ENCODE measurements at regions not wholly inside any gene's neighbourhood (a gene's known extent, or its start where the extent isn't known, plus 50 kb on each side); places are given as distances from the start of the nearest gene placed in this dataset.

DNA sequence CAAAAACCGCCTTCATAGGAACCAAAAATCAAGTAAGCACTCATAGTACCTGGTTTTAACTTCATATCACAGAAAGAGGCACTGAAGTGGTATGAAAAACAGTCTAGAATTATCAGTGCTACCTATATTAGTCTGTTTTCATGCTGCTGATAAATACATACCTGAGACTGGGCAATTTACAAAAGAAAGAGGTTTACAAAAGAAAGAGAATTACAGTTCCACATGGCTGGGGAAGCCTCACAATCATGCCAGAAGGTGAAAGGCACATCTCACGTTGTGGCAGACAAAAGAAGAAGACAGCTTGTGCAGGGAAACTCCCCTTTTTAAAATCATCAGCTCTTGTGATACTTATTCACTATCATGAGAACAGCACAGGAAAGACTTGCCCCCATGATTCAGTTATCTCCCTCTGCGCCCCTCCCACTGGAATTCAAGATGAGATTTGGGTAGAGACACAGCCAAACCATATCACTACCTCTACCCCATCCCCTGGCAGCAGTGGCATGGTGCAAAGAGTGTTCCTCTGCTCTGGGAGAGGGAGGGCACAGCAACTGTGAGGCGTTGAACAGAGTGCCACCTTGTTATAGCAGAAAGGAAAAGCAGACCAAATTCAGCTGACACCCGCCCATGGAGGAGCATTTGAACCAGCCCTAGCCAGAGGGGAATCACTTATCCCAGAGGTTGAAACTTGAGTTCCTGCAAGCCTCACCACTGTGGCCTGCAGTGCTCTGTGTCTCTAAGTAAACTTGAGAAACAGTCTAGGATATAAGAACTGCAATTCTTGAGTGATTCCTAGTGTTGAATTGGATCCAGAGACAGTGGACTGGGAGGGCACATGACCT, 61.9 kb upstream of the PTPRZ1 start:
- no peak for DNase-seq (ENCODE audit: low spot score)

DNA sequence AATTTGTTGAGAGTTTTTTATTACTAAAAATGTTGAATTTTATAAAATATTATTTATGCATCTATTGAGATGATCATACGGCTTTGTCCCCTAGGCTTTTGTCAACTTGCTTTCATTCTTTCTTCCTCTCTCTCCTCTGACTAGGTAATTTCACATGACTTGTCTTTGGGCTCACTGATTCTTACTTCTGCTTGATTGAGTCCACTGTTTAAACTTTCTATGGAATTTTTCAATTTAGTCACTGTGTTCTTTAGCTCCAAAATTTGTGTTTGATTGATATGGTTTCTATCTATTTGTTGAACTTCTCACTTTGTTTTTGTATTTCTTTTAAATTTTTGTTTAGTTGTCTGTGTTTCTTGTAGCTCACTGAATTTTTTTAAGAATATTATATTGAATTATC, 65.9 kb upstream of the PTPRZ1 start:
- DNase-seq (ENCODE audit: low spot score): no peak

DNA sequence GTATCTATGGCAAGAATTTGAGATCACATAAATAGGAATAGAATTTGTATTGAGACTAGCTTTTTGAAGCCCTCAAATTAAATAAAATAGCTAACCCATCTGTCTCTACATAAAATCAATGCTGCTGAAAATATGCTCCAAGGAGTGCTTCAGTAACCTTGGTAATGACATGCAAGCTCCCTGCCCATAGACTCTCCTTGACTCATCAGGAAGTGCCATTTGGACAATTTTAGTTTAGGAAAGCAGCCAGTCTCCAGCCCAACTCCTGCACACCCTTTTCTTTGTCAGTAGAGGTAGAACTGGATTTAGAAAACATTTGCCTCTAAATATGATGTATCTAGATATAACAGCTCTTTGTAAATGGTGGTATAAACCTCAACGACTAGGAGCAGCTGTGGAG, 69.9 kb upstream of the PTPRZ1 start:
- DNase-seq (ENCODE audit: low spot score): no peak

- DNase-seq (ENCODE audit: low spot score): no peak
These were observed 71.9 kb upstream of the PTPRZ1 start for GRCh38 chr7:121800916-121801675.

DNA sequence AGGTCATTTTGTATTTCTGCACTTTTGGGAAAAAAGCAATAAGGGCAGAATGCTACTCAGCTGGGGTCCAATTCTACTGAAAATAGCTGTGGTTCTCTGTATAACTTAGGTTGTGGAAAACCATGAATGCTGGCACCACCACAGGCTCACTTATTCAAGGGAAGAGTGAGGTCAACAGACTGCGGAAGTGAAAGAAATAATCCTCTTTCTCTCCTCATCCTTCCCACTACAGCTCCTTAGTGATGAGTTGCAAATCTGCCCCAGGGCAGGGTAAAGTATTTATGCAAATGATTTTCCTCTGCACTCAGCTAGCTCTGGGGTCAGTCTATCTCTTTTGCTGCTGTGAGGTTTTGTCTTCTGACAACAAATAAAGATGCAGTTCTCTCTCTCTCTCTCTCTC, 74.1 kb upstream of the PTPRZ1 start:
- no peak for DNase-seq (ENCODE audit: low spot score)

- DNase-seq (ENCODE audit: low spot score): no peak
These were observed 74.5 kb upstream of the PTPRZ1 start for GRCh38 chr7:121798453-121798840.

GRCh38 chr7:121797657-121798452, 75.1 kb upstream of the PTPRZ1 start:
- no peak for DNase-seq (ENCODE audit: low spot score)

- DNase-seq (ENCODE audit: low spot score): no peak
These were observed 75.9 kb upstream of the PTPRZ1 start for GRCh38 chr7:121796936-121797656.

DNA sequence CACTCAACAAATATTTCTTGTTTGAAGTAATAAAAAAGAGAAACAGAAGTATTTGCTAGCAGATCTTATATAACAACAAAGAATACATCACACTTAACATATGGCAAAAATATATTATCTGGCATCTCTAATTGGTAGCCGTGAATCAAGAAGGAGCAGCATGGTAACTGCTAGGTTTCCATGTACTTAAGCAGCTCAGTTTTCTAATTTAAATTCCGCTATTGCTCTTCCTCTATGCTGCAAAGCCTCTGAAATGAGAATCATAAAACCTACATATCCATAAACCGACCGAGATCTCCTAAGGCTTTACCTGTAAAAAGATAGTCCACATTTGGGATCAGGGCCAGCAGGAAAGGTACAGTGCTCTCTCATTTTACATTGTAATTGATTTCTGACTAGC, 76.6 kb upstream of the PTPRZ1 start:
- DNase-seq (ENCODE audit: low spot score): no peak

- no peak for DNase-seq (ENCODE audit: low spot score)
These were observed 77.2 kb upstream of the PTPRZ1 start for GRCh38 chr7:121795736-121796135.

DNA sequence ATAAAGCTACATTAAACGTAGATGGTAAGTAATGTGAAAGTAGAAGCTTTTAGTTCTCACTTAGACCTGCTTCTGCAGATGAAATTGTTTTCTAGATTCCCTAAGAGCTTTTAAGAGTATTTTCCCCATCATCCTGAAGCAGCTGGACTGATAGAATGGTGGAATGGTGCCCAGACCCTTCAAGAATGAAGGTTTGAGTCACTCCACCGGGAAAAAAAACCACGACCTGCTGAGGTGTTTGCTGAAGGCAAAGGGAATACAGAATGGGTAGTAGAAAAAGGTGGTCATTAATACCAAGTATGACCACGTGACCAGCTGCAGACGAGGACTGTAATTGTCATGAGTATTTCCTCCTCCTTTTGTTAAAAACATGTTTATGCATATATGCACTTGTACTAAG, 79.2 kb upstream of the PTPRZ1 start:
- DNase-seq (ENCODE audit: low spot score): no peak

DNA sequence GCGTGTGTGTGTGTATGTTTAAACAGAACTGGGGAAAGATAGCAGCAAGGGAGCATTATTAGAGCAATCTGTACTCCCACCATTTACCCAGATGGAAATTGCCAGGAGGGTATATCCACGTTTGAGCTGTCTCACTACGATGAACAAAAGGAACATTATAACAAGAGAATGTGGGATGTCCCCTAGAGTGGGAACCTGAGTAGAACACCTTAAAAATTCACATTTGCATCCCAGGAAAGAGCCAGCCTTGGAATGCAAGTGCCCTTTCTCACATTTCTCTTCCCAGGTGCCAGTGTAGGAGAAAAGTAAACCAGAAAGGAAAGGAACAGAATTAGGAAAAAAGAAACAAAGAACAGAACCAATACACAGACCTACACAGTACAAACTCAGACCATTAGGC, 95.3 kb upstream of the PTPRZ1 start:
- DNase-seq (ENCODE audit: low spot score): no peak

DNA sequence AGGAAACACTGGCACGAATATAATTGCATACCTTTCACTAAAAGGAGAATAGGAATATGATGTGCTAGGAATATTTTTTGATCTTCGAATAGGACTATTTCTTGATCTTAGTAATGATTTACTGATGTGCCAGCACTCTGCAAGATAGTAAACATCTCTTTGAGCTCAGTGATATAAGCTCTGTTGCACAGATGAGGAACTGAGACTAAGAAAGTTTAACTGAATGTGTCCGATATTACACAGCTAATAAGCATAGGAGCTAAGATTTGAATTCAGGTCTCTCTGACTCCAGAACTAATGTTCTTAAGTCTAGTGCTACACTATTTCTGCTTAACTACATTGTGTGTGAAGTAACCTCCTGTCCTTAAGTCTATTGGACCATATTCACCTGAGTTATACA, 98.4 kb upstream of the PTPRZ1 start:
- peak; percentile 17 for DNase-seq (ENCODE audit: low spot score)

DNA sequence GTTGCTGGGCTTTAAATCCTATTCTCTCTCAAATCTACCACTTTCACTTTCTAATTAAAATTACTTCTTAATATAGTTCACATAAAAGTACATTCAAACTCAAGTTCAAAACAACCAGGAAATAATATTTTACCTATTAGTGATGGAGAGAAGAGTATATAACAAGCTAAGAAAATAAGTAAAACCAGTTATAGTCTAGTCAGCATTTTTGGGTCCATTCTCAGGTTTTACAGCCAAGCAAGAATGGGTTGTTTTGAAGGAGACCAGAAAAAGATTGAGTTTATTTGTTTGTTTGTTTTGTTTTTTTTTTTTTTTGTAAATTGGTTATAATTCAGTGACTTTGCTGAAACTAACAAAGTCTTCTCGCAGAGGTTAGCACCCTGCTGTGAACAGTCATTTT, 106.3 kb upstream of the PTPRZ1 start:
- DNase-seq (ENCODE audit: low spot score): no peak

DNA sequence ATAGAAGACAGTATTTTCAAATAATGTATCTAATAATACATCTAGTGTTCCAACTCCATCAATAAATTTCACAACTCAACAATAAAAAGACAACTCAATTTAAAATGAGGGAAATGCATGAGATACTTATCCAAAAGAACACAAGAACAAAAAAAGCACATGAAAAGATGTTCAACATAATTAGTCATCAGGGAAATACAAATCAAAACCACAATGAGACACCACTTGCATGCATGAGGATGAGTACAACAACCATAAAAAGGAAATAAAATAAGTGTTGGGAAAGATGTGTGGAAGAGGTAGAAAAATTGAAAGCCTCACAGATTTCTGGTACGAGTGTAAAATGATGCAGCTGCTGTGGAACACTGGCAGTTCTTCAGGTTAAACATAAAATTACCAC, 111.6 kb upstream of the PTPRZ1 start:
- no peak for DNase-seq (ENCODE audit: low spot score)

- peak; percentile 9 for DNase-seq (ENCODE audit: low spot score)
These were observed 117.0 kb upstream of the PTPRZ1 start for GRCh38 chr7:121755818-121756552.

DNA sequence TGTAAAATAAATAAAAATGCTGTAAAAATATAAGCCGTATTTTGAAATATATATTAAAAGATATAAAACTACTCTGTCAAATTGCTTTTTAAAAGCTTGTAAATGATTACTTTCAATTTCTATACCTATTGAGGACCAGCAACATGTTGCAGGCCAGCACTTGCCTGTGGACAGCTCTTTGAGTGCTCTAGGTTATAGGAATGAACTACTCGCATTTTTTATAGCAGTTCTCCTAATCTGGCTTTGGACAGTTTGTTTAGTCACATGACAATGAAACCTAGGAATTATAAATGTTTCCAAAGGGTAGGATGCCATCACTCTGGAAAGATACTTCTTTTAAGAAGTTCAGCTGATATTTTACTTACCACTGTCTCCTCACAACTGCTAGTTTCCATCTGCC, 117.7 kb upstream of the PTPRZ1 start:
- no peak for DNase-seq (ENCODE audit: low spot score)

GRCh38 chr7:121753944-121754343, 119.0 kb upstream of the PTPRZ1 start:
- DNase-seq (ENCODE audit: low spot score): no peak

- DNase-seq (ENCODE audit: low spot score): peak; percentile 35
These were observed 120.3 kb upstream of the PTPRZ1 start for GRCh38 chr7:121752706-121753105.

GRCh38 chr7:121748546-121748945, 124.4 kb upstream of the PTPRZ1 start:
- DNase-seq (ENCODE audit: low spot score): no peak

GRCh38 chr7:121745856-121746255, 127.1 kb upstream of the PTPRZ1 start:
- DNase-seq (ENCODE audit: low spot score): no peak
